ENCODE measurements at regions not wholly inside any gene's neighbourhood (a gene's known extent, or its start where the extent isn't known, plus 50 kb on each side); places are given as distances from the start of the nearest gene placed in this dataset.

DNA sequence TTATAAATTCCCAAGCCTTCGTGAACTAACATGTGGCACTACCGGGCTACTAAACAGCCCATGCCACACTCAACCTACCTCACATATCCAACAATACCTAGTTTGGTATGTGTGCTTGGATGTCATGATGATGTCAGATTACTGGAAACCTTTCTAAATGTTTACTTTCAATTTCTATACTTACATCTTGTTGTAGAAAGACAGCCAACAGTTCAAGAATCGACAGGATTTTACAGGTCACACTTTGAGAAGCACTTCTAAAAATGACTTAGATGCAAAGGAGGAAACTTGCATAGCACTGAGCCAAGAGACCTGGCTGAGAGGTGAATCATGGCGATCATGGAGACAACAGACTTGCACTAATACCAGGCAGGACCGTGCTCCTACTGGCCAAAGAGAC, 209.9 kb downstream of the COL4A1 start:
- no peak for DNase-seq (ENCODE audit: low read depth)

DNA sequence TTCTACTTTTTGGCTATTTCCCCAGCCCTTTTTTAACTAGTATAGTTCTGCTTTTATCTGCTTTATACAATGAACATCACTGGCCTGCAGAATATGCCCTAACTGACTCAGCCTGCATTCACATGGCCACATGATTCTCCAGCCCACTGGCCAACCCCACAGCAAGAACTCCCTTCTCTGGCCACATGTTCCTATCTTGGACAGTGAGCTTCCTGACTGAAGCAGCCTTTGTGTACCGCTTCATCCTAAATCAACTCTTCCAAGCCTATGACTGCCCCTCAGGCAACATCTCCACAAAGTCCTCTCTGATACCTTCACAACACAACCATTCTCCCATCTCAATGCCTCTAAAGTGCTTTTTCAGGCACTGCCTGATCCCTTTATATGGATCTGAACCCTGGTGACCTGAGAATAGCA, 214.1 kb downstream of the COL4A1 start:
- no peak for DNase-seq (ENCODE audit: low read depth)

DNA sequence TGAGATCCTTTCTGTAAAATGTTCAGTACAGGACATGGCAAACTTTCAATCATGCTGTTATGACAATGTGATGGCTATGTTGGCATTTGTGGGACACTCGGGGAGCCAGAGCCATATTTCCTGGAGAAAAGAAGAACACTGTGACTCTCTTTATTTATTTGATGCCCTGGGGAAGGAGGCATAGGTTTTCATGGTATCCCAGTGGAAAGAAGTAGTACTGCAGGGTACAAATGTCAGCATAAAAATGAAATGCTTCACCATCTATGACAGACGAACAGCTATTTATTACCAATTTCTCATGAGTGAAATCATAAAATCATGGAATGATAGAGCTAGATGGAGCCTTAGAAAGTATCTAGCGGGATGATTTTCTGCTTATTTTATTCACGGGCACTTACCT, 217.1 kb downstream of the COL4A1 start:
- DNase-seq (ENCODE audit: low read depth) = no peak

DNA sequence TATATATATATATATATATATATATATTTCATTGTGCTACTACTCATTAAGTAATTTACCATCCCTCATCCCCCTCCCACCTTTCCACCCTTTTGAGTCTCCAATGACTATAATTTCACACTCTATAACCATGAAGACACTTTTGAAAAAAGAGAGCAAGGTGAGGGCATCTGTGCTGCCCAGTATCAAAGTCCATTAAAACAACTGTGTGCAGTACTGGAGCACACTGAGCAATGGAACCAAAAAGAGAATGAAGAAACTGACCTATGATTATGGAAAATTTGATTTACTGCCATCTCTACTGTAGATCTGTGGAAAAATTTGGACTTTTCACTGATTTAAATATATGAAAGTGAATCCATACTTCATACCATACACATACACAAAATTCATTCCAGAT, 217.9 kb downstream of the COL4A1 start:
- no peak for DNase-seq (ENCODE audit: low read depth)

DNA sequence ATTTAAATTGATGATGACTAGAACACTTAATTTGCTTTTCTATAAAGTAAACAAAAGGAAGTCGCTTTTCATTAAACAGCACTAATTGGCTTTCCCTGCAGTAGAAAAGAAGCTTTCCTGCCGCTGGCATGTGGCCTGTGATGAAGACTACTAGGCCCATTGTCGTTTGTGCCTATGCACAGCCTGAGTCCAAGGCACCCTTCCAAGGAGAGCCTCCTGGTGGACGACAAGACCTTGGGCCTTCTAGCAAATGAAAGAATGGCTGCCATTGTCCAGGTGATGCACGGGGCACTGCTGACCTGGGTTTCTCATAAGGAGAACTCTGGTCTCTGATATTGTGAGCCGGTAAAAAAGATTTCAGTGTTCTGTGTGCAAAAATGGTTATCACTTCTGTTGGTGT, 233.0 kb downstream of the COL4A1 start:
- DNase-seq (ENCODE audit: low read depth) = no peak

DNA sequence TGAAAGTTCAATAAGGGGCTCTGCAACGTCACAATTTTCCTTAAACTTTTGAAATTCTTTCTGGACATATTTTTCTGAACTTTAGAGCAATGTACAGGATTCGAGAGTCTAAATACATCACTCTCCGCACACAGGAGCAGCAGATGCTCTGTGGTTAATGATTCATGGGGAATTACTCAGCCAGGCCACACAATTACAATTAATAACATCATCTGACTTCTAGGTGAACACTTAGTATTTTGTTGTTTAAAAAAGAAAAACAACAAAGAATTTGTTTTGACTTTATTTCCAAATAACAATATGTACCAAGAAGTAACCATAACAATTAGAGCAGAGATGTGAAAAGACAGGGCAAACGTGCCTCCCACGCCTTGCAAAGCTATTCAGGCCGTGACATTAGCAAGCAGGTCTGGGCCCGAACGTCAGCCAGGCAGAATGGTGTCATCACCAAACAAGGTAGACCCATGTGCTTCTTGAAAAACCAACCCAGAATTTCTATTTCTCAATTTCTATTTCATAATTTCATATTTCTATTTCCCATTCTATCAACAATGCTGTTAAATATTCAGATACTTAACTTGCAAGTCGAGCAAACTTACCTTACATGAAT, 236.3 kb downstream of the COL4A1 start:
- no peak for DNase-seq (ENCODE audit: low read depth)

DNA sequence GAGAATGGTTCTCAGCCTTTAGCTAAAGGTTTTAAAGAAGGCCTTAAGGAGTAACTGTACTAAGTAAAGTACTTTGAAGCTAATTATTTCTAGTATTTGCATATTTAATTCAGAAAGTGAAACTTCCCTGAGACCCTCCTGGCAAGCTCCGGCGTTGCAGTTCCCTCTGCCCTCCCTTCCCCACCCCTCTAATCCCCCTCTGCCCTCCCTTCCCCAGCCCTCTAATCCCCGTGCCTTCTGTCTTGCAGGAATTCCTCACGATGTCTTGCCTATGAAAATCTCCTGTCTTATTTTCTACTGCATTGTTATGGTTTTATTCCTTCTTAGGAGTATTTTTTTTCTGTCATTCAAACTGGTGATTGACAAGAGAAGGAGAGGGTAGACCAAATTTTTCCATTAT, 236.9 kb downstream of the COL4A1 start:
- no peak for DNase-seq (ENCODE audit: low read depth)

DNA sequence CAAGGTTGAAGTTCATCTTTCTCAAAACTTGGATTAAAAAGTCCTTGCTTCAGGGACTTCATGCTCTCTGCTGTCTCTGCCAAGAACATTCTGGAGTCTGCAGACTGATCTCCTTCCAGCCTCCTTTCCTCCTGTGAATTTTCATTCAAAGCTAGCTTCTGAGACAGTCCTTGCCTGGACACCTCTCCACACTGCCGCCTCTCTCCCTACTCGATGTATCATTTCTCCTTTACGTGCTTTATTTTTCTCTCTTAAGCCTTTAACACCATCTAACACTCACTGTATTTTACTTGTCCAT, 238.8 kb downstream of the COL4A1 start:
- no peak for DNase-seq (ENCODE audit: low read depth)

DNA sequence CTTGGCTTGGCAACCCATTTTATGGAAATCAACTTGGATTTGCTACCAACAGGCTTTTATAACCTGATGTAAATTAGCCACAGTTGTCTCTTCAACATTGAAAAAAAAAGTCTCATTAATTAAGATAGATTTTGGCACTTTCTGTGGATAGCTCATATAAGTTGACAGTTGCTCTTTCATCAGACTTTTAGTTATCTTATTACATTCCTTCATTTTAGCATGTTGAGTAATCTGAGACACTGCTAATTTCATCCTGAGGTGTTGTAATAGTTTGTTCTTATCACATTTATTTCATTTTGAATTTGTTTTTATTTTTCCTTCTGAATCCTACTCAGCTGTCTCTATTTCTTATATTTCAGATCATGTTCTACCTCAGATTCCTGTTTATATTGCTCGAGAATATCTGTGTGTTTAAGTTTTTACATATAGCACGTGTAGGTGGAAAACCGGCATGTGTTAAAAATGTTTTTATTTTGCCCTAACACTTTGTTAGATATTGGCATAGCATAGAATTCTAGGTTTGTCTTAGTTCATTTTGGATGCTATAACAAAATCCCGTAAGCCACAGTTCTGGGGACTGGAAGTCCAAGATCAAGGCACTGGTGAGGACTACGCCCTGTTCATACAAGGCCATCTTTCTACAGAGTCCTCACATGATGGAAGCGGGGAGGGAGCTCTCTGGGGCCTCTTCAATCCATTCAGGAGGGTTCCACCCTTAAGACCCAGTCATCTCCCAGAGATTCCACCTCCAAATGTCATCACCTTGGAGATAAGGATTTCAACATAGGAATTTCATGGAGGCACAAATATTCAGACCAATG, 239.4 kb downstream of the COL4A1 start:
- no peak for DNase-seq (ENCODE audit: low read depth)

DNA sequence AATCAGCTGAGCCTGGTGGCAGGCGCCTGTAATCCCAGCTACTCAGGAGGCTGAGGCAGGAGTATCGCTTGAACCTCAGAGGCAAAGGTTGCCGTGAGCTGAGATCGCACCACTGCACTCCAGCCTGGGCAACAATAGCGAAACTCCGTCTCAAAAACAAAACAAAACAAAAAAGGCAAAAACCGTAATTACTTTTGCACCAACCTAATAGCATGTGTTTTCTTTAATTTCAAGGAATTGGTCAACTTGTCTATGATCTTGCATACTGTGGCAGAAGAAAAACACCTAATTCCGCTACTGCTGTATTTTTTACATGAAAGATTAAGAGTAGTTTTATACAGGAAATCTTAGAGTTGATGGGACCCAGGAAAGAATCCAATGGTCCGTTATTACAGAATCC, 241.2 kb downstream of the COL4A1 start:
- no peak for DNase-seq (ENCODE audit: low read depth)

DNA sequence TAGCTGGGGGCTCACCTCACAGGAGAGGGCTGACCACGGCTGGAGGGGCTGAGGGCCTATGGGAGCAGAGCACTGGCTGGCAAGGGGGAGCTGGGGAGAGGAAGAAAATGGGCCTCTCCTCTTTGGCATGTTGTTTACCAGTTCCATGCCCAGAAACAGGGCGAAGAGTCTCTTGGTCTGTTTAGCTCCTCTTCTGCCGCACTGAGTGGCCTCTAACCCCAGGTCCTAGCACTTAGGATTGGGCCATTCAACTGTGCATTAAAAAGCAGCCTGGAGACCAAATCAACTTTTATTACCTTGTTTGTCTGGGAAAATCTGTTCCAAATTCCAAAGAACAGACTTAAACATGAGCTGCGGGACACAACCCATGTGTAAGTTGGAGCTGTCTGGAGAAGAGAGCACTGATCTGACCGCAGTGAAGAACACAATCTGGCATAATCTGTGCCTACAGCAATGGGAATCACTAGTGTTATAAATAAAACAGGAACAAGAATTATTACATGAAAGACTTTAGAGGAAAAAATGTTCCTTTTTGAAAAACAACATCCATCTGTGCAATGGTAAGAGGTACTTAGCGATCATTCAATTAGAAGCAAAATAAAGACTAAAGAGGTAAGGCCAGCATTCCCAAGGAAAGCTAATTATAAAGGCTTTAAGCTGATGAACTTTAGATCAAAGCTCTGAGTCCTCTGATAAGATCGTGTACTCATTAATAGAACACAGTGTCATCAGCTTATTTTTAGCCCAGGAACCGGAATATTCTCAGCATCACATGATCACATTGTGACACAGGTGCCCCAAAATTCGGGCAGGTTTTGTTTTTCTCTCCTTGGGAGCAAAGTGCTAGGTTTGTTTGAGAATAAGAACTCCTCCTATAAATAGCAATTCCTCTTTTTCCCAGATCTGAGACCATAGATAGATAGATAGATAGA, 243.2 kb downstream of the COL4A1 start:
- no peak for DNase-seq (ENCODE audit: low read depth)

DNA sequence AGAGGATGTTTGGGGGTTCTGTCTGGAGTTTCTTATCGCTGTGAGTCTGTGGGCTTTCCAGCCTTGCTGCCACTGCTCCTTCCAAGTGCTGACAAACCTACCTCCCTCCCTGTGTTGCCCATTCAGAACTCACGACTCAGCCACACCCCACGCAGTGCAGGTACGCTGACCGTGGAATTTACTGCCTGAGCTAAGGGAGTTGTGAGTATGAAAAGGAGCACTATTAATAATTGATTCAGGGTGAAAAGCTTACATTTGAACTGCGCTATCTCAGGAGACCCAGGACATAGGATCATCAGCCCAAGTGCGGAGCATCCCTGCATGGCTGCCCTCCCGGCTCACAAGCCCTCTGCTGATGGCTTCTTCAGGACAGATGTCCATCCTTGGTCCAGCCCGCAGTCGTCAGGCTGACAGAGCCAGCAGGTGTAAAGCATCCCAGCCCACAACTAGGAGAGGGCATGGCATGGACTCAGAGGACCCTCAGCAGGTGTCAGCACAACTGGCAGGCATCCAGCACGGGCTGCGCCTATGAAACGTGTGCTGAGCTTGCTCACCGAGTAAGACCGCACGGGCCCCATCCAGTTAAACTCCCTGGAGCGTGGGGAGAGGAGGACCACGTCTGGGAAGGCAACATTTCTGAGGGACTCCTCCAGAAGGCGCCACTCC, 244.0 kb downstream of the COL4A1 start:
- DNase-seq (ENCODE audit: low read depth) = no peak

DNA sequence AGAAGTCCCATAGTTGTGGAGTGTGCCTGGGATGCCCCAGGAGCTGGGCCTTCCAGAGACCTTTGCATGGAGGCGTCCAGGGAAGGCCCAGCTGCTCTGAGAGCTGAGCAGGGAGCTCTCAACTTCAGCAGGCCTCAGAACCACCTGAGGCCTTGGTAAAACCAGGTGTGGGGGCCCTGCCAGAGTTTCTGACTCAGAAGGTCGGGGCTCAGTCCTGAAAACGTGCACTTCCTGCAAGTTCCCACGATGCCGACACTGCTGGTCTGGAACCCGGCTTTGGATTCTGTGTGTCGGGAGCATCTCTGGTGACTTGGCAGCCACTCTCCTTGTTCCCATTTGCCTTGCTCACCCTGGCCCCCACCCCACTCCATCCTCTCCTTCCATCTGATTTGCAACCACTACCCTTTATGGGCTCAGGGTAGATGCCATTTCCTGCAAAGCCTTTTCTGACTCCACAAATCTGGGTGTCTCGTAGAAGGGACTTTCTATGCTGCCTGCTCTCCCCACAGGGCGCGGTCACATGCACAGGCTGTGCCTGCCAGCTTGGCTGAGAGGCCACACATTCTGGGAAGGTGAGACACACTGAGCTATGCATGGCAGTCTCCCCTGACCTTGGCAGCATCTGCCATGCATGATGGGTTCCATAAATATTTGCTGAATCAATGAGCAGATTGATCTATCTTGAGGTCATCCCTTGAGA, 244.7 kb downstream of the COL4A1 start:
- DNase-seq (ENCODE audit: low read depth) = no peak

DNA sequence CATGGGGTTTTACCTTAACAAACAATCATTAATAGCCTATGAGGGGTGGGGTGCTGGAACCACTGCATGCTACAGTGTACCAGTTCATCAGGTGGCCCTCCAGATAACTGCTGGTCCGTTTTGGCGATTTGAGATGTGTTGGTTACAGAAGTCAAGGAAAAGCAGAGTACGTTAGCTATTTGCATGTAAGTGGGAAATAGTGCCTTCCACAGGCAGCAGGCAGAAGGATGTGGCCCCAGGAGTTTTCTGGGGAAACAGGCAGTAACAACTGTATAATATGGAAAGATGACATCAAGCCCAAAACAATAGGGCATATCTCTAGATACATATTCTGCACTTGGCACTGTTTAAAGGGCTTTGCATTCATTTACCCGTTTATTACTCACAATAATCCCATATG, 245.7 kb downstream of the COL4A1 start:
- no peak for DNase-seq (ENCODE audit: low read depth)

DNA sequence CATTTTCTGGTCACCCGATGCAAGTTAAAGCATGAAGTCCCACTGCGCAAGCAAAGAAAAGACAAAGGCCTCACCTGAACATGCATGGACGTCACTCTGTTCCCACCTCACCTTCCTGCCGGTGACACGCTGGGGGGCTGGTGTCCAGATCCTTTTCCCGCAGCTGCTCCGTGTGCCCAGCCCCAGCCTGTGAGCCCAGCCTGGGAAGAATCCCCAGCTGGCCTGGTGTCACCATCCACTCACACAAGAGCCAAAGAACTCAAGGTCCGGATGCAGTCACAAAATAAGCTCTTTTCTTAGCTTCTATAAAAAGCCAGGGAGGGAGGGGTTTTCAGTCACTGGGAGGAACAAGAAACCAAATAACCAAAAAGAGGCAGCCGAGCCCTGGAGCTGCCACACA, 249.9 kb downstream of the COL4A1 start:
- no peak for DNase-seq (ENCODE audit: low read depth)

DNA sequence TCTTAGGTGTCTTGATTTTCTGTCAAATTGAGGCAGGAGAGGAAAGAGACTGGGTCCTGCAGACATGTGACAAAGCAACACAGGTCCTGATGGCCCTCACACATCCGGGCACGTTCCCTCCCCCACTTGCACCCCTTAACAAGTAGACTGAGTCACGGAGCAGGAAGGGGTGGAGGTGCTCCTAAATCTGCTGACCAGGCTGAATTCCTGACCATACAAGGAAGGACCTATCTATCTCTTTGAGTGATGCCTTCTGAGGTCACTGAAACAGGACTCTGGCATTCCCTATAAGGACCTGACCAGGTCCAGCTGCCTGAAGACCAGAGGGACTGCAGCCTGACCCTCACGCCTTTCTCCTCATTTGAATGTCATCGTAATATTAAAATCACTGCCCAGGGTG, 250.3 kb downstream of the COL4A1 start:
- no peak for DNase-seq (ENCODE audit: low read depth)

DNA sequence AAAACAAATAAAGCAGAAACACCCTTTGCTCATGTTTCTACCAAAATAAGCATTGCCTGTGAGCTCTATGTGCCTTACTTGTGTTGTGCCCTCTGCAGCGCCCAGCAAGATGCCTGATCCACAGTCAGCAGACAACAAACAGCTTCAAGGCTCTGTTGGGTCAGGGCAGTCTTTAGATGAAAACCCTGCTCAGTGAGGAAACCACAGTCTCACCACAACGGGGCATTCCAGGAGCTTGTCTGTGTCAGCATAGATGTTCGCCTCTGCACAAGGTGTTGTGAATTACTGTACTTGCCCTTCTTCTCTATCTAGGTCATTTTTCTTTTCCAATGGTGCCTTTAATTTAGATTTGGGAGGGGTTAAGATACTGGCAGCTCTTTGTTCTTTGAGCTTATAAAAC, 251.9 kb downstream of the COL4A1 start:
- DNase-seq (ENCODE audit: low read depth) = no peak

DNA sequence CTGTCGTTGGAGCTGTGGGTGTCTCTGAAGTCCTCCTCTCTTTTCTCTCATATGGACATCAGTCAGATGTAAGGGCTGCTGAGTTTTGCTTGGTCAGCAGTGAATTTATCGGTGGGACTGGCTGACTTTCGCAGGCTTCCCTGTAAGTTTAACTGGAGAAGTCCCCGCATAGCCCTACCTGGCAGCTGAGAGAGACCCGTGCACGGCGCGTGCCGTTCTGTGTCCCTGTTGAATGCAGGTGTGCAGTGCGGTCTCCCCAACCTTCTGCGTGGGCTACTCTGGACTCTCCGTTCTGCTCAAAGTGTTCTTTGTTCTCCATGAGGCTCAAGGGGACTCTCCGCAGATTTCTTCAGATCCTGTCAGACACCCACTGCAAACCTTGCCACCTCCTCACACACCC, 252.9 kb downstream of the COL4A1 start:
- DNase-seq (ENCODE audit: low read depth) = no peak

DNA sequence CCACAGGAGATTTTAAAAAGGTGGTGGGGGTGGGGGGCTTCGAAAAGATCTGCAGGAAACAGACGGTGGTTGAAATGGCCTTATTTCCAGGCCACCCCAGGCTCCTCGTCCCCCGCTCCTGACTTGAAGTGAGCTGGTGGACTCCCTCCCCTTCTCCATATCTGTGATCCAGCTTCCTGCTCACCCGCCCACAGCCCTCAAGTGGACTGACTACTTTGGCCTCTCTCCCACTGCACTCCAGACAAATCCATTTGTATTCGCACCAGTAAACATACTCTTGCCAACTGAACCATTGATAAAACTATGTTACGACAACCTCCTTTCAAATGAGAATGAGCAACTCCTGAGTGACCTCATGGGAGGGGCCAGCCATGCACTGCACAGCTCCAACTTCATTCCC, 259.5 kb downstream of the COL4A1 start:
- DNase-seq (ENCODE audit: low read depth) = no peak

DNA sequence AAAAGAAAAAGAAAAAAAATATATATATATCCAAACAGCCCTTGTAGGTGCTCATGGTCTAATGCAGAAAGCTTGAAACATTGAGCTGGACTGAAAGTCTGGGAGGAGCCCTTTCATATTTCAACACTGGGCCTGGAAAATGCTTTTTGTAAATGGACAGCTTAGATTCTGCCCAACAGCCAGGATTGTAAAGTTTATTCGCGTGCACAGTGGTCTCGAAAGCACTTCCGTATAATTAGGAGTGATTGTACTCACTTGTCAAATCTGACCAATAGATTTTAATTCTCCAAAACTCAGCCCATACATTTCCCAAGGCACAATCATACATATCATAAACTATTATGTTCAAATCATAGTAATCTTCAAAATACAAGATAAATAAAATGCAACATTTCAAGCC, 260.1 kb downstream of the COL4A1 start:
- DNase-seq (ENCODE audit: low read depth) = no peak

DNA sequence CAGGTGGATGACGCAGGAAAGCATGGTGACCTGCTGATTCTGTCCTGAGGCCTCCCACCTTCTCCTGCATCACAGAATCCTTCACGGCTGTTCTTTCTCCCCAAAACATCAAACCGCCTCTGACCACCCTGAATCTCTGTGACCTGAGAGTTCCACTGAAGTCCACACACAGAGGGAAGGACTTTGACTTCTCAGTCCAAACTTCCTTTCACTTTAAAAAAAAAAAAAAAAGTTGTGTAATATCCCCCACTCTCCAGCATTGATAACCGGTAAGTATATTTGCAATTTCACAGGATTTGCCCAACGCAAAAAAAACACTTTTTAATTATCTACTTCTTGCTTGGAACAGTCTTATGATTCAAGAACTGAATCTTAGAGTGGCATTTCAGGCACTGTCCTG, 259.5 kb upstream of the IRS2 start:
- DNase-seq (ENCODE audit: low read depth) = no peak

DNA sequence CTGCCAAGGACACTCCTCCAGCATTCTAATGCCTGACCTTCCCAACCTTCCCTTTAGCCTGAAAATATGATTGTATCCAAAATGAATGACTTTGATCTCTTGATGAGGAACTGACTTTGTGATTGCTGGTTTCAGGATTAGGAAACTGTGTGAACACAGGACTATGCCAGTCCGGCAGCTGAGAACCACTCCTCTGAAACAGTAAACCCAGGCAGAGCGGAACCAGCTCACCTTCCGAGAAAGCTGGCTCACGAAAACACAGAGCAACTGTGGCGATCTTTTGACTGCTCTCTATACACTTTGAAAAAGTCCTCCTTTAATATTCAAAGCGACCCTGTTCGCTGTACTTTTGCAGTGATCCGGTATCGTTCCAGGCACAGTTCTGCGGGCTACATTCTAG, 258.8 kb upstream of the IRS2 start:
- DNase-seq (ENCODE audit: low read depth) = no peak

All from activated T-cell treated with anti-CD3 and anti-CD28 coated beads for 24 hours (primary cell).